ENCODE measurements at regions not wholly inside any gene's neighbourhood (a gene's known extent, or its start where the extent isn't known, plus 50 kb on each side); places are given as distances from the start of the nearest gene placed in this dataset.
"Not testable (repeated sequence)": the region's sequence is repeated elsewhere in the genome, so short reads cannot be mapped to it uniquely, and the experiment has no call there.

DNA sequence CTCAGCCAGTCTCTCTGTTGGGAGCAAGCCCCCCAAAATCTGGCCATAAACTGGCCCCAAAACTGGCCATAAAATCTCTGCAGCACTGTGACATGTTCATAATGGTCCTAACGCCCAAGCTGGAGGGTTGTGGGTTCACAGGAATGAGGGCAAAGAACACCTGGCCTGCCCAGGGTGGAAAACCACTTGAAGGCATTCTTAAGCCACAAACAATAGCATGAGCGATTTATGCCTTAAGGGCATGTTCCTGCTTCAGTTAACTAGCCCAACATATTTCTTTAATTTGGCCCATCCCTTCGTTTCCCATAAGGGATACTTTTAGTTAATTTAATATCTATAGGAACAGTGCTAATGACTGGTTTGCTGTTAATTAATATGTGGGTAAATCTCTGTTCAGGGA is 205.8 kb downstream of the ALG10 start:
- DNase-seq, result not testable (repeated sequence)

DNA sequence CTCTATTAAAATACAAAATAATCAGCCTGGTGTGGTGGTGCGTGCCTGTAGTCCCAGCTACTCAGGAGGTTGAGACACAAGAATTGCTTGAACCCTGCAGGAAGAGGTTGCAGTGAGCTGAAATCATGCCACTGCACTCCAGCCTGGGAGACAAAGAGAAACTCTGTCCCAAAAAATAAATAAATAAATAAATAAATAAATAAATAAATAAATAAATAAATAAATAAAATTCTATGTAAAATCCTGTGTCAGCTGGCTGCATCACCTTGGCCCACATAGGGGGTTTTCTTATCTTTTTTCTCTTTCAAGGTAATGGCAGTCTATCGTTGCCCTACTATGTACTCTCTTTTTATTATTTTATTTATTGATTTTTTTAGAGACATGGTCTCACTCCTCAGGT is 206.7 kb downstream of the ALG10 start:
- not testable (repeated sequence) for DNase-seq

DNA sequence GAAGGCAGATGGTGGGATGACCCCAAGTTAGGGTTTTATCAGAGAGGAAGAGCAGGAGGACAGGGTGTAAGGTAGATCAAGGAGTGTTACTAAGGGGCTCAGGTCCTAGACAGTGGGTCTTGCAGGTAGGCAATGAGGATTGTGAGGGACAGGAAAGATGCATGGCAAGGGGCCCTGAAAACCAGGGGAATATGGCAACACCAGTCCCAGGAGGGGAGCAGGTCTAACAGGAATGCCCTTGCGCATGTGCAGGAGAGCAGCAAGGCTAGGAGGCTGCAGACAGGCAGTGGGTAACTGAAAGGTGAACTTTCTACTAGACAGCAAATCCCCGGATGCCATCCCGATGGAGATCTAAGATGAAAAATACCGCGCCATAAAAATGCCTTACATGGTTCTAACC is 211.3 kb downstream of the ALG10 start:
- no peak for DNase-seq

DNA sequence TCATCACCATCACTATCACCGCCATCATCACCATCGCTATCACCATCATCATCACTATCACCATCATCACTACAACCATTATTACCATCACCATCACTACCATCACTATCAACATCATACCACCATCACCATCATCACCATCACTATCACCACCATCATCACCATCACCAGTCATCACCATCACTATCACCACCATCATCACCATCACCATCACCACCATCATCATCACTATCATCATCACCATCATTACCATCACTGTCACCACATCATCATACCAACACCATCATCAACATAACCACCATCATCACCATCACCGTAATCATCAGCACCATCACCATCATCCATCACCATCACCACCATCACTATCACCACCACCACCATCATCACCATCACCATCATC is 213.8 kb downstream of the ALG10 start:
- no peak for DNase-seq

DNA sequence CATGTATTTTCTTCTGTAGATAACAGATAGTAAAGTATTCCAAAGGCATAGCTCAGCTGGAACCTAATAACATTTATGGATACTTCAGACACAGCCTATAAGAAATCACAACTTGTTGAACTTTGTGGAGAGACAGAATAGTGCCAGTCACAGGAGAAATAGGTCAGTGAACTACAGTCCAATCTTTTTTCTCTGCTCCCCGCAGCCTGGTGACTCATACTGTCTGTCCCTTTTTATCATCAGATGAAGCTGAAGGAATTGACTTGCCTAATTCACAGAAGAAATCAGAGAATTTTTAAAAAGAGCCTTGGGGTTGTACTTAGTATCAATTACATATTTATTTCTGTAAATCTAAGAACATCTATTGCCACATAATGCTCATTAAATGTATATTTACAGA is 222.3 kb downstream of the ALG10 start:
- no peak for DNase-seq

DNA sequence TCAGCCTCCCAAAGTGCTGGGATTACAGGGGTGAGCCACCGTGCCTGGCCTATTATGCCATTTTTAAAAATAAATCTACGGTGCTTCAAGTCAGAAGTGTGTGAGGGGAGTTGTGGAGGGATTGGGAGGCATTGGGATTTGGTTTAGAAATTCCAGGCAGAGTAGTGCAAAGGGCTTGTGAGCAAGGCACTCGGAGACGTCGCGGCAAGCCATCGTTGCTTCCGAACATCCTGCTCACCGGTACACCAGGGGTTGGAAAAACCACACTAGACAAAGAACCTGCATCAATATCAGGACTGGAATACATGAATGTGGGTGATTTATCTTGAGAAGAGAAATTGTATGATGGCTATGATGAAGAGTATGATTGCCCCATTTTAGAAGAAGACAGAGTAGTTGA is 227.0 kb downstream of the ALG10 start:
- DNase-seq, result no peak

DNA sequence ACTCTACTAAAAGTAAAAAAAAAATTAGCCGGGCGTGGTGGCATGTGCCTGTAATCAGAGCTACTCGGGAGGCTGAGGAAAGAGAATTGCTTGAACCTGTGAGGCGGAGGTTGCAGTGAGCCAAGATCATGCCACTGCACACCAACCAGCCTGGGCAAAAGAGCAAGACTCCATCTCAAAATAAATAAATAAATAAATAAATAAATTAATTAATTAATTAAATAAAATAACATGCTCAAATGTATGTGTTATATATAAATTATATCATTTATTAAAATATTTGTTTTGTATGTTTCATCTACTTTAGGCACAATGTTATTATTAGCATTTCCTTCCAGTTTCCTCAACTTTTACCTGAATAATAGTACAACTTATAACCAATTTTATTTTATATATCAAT is 229.6 kb downstream of the ALG10 start:
- not testable (repeated sequence) for DNase-seq

DNA sequence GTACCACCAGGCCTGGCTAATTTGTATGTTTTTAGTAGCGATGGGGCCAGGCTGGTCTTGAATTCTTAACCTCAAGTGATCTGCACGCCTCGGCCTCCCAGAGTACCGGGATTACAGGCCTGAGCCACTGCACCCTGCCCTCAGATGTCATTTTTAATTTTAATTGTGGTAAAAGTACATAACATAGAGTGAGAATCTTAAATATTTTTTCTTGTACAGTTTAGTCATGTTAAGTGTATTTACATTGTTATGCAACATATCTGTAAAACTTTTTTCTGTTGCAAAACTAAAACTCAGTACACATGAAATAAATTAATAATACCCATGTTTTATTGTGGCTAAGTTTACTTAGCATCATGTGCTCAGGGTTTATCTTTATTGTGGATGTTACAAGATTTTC is 231.4 kb downstream of the ALG10 start:
- DNase-seq, result no peak

DNA sequence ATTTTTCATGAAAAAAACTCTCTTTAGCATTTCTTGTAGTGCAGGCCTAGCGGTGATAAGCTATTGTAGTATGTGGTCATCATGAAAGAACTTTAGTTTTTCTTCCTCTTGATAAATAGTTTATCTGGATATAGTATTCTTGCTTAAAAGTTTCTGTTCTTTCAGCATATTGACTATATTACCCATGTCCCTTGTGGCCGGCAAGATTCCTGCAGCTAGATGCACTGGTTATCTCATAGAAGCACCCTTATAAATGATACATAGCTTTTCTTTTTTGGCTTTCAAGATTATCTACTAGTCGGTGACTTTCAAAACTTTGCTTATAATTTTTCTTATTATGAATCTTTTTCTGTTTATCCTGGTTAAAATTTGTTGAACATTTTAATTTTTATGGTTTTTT is 234.8 kb downstream of the ALG10 start:
- DNase-seq, result no peak

DNA sequence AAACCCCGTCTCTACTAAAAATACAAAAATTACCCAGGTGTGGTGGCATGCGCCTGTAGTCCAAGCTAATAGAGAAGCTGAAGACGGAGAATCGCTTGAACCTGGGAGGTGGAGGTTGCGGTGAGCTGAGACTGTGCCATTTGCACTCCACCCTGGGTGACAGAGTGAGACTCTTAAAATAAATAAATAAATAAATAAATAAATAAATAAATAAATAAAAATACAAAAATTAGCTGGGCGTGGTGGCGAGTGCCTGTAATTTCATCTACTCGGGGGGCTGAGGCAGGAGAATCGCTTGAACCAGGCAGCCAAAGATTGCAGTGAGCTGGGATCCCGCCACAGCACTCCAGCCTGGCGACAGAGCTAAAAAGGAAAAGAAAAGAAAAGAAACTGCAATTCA is 239.8 kb downstream of the ALG10 start:
- not testable (repeated sequence) for DNase-seq

DNA sequence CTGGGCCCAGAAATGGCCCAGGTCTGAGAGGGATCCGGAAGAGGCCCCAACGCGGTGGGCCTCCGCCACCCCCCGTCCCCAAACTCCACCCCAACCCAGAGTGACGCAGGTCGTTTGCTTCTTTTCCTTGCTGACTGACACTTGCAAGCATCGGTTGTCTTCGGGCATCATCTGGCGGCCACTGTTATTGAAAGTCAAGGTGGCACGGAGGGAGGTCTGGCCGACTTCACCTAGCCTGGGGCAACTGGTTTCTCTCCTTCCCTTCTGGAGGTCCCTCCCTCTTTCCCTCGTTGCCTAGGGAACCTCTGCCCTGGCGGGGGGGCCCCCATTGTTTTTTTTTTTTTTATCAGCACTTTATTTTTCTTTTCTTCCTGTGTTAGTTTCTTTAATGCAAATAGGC is 241.8 kb downstream of the ALG10 start:
- no peak for DNase-seq

DNA sequence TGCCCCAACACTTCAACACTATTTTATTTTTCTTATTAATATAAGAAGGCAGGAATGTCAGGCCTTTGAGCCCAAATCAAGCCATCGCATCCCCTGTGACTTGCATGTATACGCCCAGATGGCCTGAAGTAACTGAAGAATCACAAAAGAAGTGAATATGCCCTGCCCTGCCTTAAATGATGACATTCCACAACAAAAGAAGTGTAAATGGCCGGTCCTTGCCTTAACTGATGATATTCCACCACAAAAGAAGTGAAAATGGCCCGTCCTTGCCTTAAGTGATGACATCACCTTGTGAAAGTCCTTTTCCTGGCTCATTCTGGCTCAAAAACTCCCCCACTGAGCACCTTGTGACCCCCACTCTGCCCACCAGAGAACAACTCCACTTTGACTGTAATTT is 251.4 kb downstream of the ALG10 start:
- DNase-seq, result not testable (repeated sequence)

DNA sequence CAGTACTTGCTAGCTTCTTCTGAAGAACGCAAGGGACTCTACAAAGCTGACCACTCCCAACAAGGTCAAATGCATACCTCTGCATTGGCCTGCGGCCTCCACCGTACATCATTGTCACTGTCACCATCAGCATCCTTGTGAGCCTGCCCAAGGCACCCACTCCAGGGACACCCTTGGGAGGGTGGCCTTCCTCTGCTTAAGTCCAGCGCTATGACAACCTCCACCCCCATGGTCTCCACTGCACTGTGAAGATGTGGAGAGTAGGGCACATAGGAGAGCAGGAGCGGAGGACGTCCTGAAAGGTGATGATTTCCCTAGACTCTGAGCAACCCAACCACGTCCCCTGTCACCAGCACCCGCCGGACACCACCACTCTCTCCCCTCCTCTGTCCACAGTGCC is 252.8 kb downstream of the ALG10 start:
- no peak for DNase-seq

DNA sequence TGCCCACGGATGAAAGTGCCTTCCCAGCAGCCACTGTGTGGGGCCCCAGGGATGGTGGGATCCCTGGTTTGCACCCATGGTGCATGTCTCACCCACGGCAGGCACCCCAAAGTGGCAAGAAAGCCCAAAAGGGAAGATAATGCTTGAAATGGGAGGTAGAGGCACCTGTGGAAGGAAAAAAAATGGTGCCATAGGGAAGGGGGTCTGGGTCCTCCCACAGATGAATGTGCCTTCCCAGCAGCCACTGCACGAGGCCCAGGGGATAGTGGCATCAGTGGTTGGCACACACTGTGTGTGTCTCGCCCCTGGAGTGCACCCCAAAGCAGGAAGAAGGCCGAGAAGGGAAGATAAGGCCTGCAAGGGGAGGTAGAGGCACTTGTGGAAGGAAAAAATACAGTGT is 264.2 kb downstream of the ALG10 start:
- DNase-seq, result no peak

DNA sequence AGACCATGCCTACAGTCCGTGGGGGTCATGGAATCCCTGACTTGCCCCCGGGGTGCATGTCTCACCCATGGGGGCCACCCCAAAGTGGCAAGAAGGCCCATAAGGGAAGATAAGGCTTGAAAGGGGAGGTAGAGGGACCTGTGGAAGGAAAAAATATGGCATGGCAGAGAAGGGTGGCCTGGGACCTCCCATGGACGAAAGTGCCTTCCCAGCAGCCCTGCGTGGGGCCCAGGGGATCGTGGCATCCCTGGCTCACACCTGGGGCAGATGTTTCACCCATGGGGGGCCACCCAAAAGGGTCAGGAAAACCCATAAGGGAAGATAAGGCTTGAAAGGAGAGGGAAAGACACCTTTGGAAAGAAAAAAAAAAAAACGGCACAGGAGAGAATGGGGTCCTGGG is 264.6 kb downstream of the ALG10 start:
- no peak for DNase-seq

DNA sequence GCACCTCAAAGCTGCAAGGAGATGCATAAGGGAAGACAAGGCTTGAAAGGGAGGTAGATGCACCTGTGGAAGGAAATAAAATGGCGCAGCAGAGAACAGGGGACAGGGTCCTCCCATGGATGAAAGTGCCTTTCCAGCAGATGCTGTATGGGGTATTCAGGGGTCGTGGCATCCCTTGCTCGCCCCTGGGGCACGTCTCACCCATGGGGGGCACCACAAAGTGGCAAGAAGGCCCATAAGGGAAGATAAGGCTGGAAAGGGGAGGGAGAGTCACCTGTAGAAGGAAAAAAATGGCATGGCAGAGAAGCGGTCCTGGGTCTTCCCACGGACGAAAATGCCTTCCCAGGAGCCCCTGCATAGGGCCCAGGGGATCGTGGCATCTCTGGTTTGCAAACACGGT is 265.1 kb downstream of the ALG10 start:
- no peak for DNase-seq

DNA sequence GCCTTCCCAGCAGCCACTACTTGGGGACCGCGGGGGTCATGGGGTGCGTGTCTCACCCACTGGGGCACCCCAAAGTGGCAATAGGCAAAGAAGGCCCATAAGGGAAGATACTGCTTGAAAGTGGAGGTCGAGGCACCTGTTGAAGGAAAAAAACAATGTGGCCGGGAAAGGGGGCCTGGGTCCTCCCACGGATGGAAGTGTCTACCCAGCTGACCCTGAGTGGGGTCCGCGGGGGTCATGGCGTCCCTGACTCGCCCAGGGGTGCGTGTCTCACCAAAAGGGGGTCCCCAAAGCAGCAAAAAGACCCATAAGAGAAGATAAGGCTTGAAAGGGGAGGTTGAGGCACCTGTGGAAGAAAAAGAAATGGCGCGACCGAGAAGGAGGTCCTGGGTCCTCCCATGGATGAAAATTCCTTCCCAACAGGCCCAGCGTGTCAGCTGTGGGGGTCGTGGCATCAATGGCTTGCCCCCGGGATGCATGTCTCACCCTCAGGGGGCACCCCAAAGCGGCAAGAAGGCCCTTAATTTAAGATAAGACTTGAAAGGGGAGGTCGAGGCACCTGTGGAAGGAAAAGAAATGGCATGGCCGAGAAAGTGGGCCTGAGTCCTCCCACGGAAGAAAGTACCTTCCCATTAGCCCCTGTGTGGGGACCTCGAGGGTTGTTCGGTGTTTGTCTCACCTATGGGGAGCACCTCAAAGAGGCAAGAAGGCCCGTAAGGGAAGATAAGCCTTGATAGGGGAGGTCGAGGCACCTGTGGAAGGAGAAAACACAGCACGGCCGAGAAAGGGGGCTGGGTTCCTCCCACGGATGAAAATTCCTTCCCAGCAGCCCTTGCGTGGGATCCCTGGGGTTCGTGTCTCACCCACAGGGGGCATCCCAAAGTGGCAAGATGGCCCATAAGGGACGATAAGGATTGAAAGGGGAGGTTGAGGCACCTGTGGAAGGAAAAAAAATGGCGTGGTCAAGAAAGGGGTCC is 266.0 kb downstream of the ALG10 start:
- DNase-seq, result no peak

DNA sequence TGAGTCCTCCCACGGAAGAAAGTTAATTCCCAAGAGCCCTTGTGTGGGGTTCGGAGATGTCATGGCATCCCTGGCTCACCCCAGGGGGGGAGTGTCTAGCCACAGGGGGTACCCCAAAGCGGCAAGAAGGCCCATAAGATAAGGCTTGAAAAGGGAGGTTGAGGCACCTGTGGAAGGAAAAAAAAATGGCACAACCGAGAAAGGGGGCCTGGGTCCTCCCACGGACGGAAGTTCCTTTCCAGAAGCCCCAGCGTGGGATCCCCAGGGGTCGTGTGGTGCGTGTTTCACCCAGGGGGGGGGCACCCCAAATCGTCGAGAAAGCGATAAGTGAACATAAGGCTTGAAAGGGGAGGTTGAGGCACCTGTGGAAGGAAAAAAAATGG is 266.7 kb downstream of the ALG10 start:
- DNase-seq, result no peak

DNA sequence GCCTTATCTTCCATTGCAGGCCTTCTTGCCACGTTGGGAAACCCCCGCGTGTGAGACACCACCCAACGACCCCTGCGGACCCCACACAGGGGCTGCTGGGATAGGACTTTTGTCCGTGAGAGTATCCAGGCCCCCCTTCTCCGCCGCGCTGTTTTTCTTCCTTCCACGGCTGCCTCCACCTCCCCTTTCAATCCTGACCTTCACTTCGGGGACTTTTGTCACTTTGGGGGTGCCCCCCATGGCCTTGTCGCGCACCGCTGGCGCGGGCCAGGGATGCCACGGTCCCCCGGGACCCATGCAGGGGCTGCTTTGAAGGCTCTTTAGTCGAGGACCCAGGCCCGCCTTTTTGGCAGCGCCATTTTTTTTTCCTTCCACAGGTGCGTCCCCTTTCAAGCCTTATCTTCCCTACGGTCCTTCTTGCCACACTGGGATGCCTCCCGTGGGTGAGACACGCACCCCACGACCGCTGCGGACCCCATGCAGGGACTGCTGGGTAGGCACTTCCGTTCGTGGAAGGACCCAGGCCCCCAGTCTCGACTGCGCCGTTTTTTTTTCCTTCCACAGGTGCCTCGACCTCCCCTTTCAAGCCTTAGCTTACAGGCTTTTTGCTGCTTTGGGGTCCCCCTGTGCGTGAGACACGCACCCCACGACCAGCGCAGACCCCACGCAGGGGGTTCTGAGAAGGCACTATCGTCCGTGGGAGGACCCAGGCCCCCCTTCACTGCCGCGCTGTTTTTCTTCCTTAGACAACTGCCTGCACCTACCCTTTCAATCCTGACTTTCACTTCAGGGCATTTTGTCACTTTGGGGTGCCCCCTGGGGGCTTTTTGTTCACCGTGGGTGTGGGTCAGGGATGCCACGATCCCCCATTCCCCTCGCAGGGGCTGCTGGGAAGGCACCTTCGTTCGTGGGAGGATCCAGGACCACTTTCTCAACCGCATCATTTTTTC is 267.4 kb downstream of the ALG10 start:
- DNase-seq, result no peak

DNA sequence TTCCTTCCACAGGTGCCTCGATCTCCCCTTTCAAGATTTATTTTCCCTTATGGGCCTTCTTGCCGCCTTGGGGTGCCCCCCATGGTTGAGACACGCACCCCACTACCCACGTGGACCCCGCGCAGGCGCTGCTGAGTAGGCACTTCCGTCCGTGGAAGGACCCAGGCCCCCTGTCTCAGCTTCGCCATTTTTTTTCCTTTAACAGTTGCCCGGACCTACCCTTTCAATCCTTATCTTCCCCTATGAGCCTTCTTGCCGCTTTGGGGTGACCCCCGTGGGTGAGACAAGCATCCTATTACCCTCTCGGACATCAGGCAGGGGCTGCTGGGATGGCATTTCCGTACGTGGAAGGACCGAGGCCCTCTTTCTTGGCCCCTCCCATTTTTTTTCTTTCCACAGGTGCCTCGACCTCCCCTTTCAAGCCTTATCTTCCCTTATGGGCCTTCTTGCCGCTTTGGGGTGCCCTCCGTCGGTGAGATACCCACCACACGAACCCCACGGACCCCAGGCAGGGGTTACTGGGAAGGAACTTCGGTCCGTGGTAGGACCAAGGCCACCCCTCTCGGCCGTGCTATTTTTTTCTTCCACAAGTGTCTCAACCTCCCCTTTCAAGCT is 268.2 kb downstream of the ALG10 start:
- no peak for DNase-seq

DNA sequence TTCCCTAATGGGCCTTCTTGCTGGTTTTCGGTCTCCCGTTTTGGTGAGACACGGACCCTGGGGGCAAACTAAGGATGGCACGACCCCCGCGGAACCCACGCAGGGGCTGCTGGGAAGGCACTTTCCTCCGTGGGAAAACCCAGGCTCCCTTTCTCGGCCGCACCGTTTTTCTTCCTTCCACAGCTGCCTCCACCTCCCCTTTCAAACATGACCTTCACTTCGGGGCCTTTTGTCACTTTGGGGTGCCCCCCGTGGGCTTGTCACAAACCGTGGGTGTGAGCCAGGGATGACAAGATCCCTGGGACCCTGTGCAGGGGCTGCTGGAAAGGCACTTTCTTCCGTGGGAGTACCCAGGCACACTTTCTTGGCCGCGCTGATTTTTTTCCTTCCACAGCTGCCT is 268.7 kb downstream of the ALG10 start:
- DNase-seq, result no peak

DNA sequence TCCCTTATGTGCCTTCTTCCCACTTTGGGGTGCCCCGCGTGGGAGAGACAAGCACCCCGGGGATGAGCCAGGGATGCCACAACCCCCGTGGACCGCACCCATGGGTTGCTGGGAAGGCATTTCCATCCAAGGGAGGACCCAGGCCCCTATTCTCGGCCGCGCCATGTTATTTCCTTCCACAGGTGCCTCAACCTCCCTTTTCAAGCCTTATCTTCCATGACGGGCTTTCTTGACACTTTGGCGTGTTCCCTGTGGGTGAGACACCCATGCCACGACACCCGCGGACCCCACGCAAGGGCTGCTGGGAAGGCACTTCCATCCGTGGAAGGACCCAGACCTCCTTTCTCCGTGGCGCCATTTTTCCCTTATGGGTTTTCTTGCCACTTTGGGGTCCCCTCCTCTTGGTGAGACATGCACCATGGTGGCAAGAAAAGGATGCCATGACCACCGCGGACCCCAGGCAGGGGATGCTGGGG is 269.2 kb downstream of the ALG10 start:
- no peak for DNase-seq
